HFF-Myc (cell line): ENCODE measurements at regions not wholly inside any gene's neighbourhood (a gene's known extent, or its start where the extent isn't known, plus 50 kb on each side); places are given as distances from the start of the nearest gene placed in this dataset.

Experiments
- DNase-seq: peaks from one replicate; pipeline ENCODE4 v3.0.0-alpha.2; 2011; ENCODE audit warnings: low read depth; ENCODE audit errors: extremely low read depth
- H3K4me3 ChIP-seq: replicated peaks from 2 replicates; pipeline ENCODE4 v1.5.1; 2011; ENCODE audit warnings: low read depth, mild to moderate bottlenecking, control low read depth, low read length
- TF ChIP-seq, protein P1 (sequence below): IDR thresholded peaks from 2 replicates; pipeline ENCODE4 v1.5.1; 2012; ENCODE audit warnings: mild to moderate bottlenecking, low read depth, low read length, control low read depth; ENCODE audit errors: missing control alignments

DNA sequence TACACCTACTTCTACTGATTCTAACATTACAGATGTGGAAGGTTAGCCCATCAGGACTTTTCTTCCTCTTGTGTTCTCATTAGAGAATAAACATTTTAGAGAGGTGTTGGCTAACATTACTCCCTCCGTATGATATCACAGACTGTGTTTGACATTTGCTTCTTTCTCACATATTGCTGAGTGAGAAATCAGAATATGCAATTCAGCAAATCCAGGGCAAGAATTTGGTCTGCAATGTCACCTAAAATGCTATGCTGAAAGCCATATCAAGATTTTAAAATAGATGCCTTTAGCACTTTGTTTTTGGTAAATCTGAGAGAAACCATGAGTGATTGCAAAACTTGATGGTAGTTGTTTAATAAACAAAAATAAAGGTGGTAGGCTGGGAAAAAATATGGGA, 319.1 kb downstream of the C4orf33 start:
- no peak for DNase-seq
- TF ChIP-seq, protein P1, sequence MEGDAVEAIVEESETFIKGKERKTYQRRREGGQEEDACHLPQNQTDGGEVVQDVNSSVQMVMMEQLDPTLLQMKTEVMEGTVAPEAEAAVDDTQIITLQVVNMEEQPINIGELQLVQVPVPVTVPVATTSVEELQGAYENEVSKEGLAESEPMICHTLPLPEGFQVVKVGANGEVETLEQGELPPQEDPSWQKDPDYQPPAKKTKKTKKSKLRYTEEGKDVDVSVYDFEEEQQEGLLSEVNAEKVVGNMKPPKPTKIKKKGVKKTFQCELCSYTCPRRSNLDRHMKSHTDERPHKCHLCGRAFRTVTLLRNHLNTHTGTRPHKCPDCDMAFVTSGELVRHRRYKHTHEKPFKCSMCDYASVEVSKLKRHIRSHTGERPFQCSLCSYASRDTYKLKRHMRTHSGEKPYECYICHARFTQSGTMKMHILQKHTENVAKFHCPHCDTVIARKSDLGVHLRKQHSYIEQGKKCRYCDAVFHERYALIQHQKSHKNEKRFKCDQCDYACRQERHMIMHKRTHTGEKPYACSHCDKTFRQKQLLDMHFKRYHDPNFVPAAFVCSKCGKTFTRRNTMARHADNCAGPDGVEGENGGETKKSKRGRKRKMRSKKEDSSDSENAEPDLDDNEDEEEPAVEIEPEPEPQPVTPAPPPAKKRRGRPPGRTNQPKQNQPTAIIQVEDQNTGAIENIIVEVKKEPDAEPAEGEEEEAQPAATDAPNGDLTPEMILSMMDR, result no peak

DNA sequence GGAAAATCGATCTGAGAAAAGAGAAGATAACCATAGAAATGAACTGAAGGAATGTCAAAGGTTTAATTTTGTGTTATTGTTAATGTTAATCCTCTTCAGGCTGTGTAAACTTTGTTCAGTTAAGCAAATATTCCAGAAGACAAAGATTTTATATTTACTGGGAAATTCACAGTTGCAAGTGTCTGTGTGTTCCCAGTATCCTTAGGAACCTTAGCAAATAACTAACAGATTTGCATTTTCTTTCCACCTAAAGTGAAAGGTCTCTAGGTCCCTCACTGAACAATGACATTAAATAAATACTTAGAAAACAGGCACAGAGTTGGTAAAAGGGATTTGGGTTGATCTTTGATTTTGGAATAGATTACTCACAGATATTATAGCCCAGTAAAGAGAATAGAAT, 324.7 kb downstream of the C4orf33 start:
- DNase-seq, result no peak
- H3K4me3 ChIP-seq, result no peak overlapping the region
- TF ChIP-seq, protein P1, result no peak

More for the DNA sequence above, 319.1 kb downstream of the C4orf33 start:
- no peak overlapping the region for H3K4me3 ChIP-seq

GRCh38 chr4:129422277-129422676, 326.3 kb downstream of the C4orf33 start:
- TF ChIP-seq, protein P1, result no peak
- no peak overlapping the region for H3K4me3 ChIP-seq
- DNase-seq, result no peak

- no peak for DNase-seq
- TF ChIP-seq, protein P1, result no peak
- H3K4me3 ChIP-seq, result no peak overlapping the region
Measured at GRCh38 chr4:129428454-129428853, 332.5 kb downstream of the C4orf33 start.

GRCh38 chr4:129429581-129430320, 333.8 kb downstream of the C4orf33 start:
- TF ChIP-seq, protein P1, result no peak
- DNase-seq, result no peak
- H3K4me3 ChIP-seq, result no peak overlapping the region

GRCh38 chr4:129437347-129437746, 341.4 kb downstream of the C4orf33 start:
- no peak for DNase-seq
- H3K4me3 ChIP-seq, result no peak overlapping the region
- TF ChIP-seq, protein P1, result no peak

GRCh38 chr4:129438456-129438981, 342.6 kb downstream of the C4orf33 start:
- DNase-seq, result no peak
- TF ChIP-seq, protein P1, result no peak
- H3K4me3 ChIP-seq, result no peak overlapping the region
